ENCODE measurements at regions not wholly inside any gene's neighbourhood (a gene's known extent, or its start where the extent isn't known, plus 50 kb on each side); places are given as distances from the start of the nearest gene placed in this dataset.

DNA sequence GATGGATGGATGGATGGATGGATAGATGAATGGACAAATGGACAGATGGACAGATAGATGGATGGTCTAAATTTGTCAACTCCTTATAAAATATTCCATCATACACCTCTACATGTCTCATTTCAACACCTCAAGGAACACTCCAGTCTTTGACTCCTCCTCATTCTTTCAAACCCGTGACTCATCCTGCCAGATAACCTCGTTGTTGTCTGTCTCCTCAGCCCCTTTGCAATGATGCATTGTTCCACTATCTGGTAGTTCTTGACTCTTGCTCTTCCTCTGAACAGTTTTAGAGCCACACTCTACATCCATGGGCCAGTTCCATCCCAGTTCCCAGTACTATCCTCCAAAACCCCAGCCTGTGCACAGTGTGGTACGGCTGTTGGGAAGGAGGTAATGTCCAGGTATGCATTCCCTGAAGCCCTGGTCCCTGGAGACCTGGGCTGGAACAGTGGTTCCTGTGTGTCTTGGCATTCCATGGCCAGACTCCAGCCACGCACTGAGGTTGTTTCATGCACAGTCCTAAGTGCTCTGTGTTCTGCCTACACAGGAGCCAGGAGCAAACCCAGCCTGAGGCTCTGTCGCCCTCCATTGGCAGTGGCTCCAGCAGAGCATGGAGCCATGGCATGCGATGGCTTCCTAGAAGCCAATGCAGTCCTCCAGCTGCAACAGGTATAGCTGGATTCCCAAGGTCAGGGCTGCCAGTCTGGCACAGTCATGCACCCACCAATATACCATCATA lies 105.7 kb downstream of the C17orf67 start:
- Histone ChIP-seq H2BK20ac (ENCODE audit: low read length) (no peak overlapping the region), H3K4me1 (replicated peaks in 1 of 4; ENCODE audit: control insufficient read depth in 3 of 4, insufficient read depth in 4 of 4, low read length in 3 of 4) (no peaks in the 10 kb centered on the region), H4K91ac (replicated peaks; ENCODE audit: insufficient read length, low read length) (no peak overlapping the region), H2BK15ac (ENCODE audit: low read length) (no peak overlapping the region), H3K56ac (replicated peaks; ENCODE audit: insufficient read length, low read depth, low read length) (peak overlapping the region; percentile 37), H3K79me2 (ENCODE audit: control insufficient read depth in 1 of 2, insufficient read depth in 2 of 2, low read length in 2 of 2) (no peaks in the 10 kb centered on the region), H4K20me1 (replicated peaks in 1 of 2; ENCODE audit: control insufficient read depth in 1 of 2, insufficient read depth in 2 of 2, low read length in 2 of 2) (no peaks in the 10 kb centered on the region), H3K27me3 (replicated peaks in 1 of 4; ENCODE audit: control insufficient read depth in 3 of 4, extremely low read depth in 1 of 4, insufficient read depth in 3 of 4, low read length in 3 of 4) (no peaks in the 10 kb centered on the region), H3K36me3 (ENCODE audit: control insufficient read depth in 2 of 4, insufficient read depth in 4 of 4, low read length in 3 of 4) (no peaks in the 10 kb centered on the region), H3K4ac (replicated peaks; ENCODE audit: insufficient read length, low read depth, low read length) (no peak overlapping the region), H3K23ac (ENCODE audit: insufficient read length) (no peak overlapping the region), H3K9ac (replicated peaks in 1 of 4; ENCODE audit: extremely low read depth in 1 of 4, low read depth in 3 of 4, low read length in 3 of 4) (no peak overlapping the region; a peak in 1 of 7 replicates), H3K4me2 (ENCODE audit: insufficient read depth in 1 of 2, low read depth in 2 of 2, low read length in 2 of 2) (no peak overlapping the region), H3K79me1 (ENCODE audit: low read depth, low read length) (no peaks in the 10 kb centered on the region), H3K23me2 (ENCODE audit: low read depth, low read length) (peaks cover 2% of the 10 kb centered on the region; the same call in 1 of the 2 replicates), H3K27ac (ENCODE audit: low read depth, low read length) (no peak overlapping the region), H2BK12ac (ENCODE audit: low read depth, low read length) (no peak overlapping the region), H3K9me3 (ENCODE audit: insufficient read depth in 2 of 2, low read depth in 1 of 2, low read length in 1 of 2) (no peaks in the 10 kb centered on the region), H4K5ac (ENCODE audit: insufficient read length, low read depth, low read length) (no peak overlapping the region), H2BK120ac (replicated peaks; ENCODE audit: low read depth, low read length) (no peak overlapping the region), H3K4me3 (ENCODE audit: extremely low read depth in 1 of 4, insufficient read depth in 2 of 4, low read depth in 3 of 4, low read length in 4 of 4) (no peak overlapping the region), H3K14ac (ENCODE audit: insufficient read length) (no peak overlapping the region), H2AFZ (ENCODE audit: low read length) (no peak overlapping the region), H2AK5ac (ENCODE audit: low read depth, low read length) (no peak overlapping the region), H4K8ac (ENCODE audit: extremely low read depth, insufficient read depth, low read length) (no peak overlapping the region; the same call in 1 of the 2 replicates), H2BK5ac (ENCODE audit: low read depth, low read length) (no peak overlapping the region), H3K18ac (ENCODE audit: extremely low read depth, low read length) (no peak overlapping the region)
- TF ChIP-seq, protein P1, sequence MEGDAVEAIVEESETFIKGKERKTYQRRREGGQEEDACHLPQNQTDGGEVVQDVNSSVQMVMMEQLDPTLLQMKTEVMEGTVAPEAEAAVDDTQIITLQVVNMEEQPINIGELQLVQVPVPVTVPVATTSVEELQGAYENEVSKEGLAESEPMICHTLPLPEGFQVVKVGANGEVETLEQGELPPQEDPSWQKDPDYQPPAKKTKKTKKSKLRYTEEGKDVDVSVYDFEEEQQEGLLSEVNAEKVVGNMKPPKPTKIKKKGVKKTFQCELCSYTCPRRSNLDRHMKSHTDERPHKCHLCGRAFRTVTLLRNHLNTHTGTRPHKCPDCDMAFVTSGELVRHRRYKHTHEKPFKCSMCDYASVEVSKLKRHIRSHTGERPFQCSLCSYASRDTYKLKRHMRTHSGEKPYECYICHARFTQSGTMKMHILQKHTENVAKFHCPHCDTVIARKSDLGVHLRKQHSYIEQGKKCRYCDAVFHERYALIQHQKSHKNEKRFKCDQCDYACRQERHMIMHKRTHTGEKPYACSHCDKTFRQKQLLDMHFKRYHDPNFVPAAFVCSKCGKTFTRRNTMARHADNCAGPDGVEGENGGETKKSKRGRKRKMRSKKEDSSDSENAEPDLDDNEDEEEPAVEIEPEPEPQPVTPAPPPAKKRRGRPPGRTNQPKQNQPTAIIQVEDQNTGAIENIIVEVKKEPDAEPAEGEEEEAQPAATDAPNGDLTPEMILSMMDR (IDR thresholded peaks at IDR 0.05; ENCODE audit: control extremely low read depth in 1 of 3, insufficient read depth in 1 of 3, low read depth in 1 of 3, low read length in 3 of 3), result peak; percentile 26 to 38 (median 34); a peak in 3 of 4 replicates
- TF ChIP-seq CREB1 (IDR thresholded peaks at IDR 0.05) (no peak), SUZ12 (IDR thresholded peaks at IDR 0.05; ENCODE audit: low read length) (no peak), RAD21 (IDR thresholded peaks at IDR 0.05 in 1 of 2, conservative IDR thresholded peaks at IDR 0.05 in 1 of 2; ENCODE audit: low read depth in 2 of 2, low read length in 2 of 2) (peak; percentile 42 to 58)
- FAIRE-seq (no peak), DNase-seq (ENCODE audit: low read depth in 1 of 2, low spot score in 2 of 2) (no peak)
- POLR2A ChIA-PET (ENCODE audit: partially characterized antibody), result no interaction called here
- CTCF ChIA-PET (ENCODE audit: partially characterized antibody), result interaction anchor here (1.5 kb wide), 1 partner anchor 12 kb away, joined by 4 read pairs; no protein-coding TSS in a partner anchor
- 90% methylated on average over 6 of the region's 6 CpGs; no CpG with 5 or more reads in 1 of the 2 experiments for WGBS, 2 experiments (ENCODE audit: extremely low coverage in 1 of 2, insufficient coverage in 1 of 2, insufficient read length in 1 of 2, insufficient replicate concordance in 2 of 2, low coverage in 1 of 2, low lambda C conversion rate in 2 of 2, missing lambda C conversion rate in 1 of 2)
